Uterus (tissue), 2 donors: ENCODE measurements at regions not wholly inside any gene's neighbourhood (a gene's known extent, or its start where the extent isn't known, plus 50 kb on each side); places are given as distances from the start of the nearest gene placed in this dataset.

Experiments used
- POLR2A ChIP-seq, 2 donors: fragments of 450-650 bp; IDR thresholded peaks; one replicate each; pipeline ENCODE4 v1.6.1; 2016; ENCODE audit warnings: antibody characterized with exemption in 2 of 2, mild to moderate bottlenecking in 1 of 2, moderate library complexity in 1 of 2
- TF ChIP-seq, protein P1 (sequence below), 4 experiments: fragments of 200-600 bp in 2 of 4; fragments of 450-650 bp in 2 of 4; sonication (generic) in 2 of 4; IDR thresholded peaks; one replicate each; pipeline ENCODE4 v1.5.1; 2016 to 2019; ENCODE audit warnings: antibody characterized with exemption in 4 of 4, mild to moderate bottlenecking in 2 of 4, moderate library complexity in 1 of 4

DNA sequence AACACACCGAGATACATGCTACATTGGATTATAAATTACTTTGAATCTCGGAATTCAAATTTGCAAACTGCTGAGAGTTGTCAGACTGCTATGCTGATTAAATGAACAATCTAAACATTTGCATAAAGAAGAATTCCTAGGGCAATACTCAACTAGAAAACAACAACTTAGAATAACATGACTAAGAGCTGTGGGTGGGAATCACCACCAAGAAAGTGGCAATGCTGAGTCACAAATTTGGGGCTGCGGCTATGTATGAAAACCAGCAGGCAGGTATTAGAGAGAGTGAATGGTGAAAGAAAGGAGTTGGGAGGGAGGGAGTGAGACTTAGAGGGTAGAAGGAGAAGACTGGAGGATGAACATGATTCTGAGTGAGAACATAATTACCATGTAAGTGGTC is 559.5 kb downstream of the PIK3C3 start:
- TF ChIP-seq, protein P1, sequence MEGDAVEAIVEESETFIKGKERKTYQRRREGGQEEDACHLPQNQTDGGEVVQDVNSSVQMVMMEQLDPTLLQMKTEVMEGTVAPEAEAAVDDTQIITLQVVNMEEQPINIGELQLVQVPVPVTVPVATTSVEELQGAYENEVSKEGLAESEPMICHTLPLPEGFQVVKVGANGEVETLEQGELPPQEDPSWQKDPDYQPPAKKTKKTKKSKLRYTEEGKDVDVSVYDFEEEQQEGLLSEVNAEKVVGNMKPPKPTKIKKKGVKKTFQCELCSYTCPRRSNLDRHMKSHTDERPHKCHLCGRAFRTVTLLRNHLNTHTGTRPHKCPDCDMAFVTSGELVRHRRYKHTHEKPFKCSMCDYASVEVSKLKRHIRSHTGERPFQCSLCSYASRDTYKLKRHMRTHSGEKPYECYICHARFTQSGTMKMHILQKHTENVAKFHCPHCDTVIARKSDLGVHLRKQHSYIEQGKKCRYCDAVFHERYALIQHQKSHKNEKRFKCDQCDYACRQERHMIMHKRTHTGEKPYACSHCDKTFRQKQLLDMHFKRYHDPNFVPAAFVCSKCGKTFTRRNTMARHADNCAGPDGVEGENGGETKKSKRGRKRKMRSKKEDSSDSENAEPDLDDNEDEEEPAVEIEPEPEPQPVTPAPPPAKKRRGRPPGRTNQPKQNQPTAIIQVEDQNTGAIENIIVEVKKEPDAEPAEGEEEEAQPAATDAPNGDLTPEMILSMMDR (IDR thresholded peaks at IDR 0.05): no peak
- no peak for TF ChIP-seq POLR2A (IDR thresholded peaks at IDR 0.05)
